ENCODE measurements at regions not wholly inside any gene's neighbourhood (a gene's known extent, or its start where the extent isn't known, plus 50 kb on each side); places are given as distances from the start of the nearest gene placed in this dataset.

- TF ChIP-seq CTCF (IDR thresholded peaks at IDR 0.05; ENCODE audit: low read depth, low read length) = no peak
- peaks cover 6% of the 10 kb centered on the region for H3K9me3 ChIP-seq (ENCODE audit: control insufficient read depth, insufficient read depth, low read length)
- H3K27me3 ChIP-seq (ENCODE audit: control insufficient read depth, insufficient read depth, low read length) = no peaks in the 10 kb centered on the region
- no peak overlapping the region for H3K4me3 ChIP-seq (ENCODE audit: low read depth, low read length)
- H3K27ac ChIP-seq (ENCODE audit: low read depth, low read length) = no peak overlapping the region
- CTCF ChIA-PET = interaction anchor here (3.1 kb wide), 1 partner anchor 25 kb away, joined by 15 read pairs; no protein-coding TSS in a partner anchor
- DNase-seq (ENCODE audit: low read depth, low spot score) = no peak
- POLR2A ChIA-PET = no interaction called here
Measured at GRCh38 chr21:17949421-17949820, 130.3 kb upstream of the C21orf91 start.

GRCh38 chr21:17947531-17947930 is 128.4 kb upstream of the C21orf91 start:
- Histone ChIP-seq H3K27ac (ENCODE audit: low read depth, low read length) (no peak overlapping the region), H3K4me3 (ENCODE audit: low read depth, low read length) (no peak overlapping the region), H3K9me3 (ENCODE audit: control insufficient read depth, insufficient read depth, low read length) (peaks cover 6% of the 10 kb centered on the region), H3K27me3 (ENCODE audit: control insufficient read depth, insufficient read depth, low read length) (no peaks in the 10 kb centered on the region)
- POLR2A ChIA-PET = no interaction called here
- DNase-seq (ENCODE audit: low read depth, low spot score) = no peak
- TF ChIP-seq CTCF (IDR thresholded peaks at IDR 0.05; ENCODE audit: low read depth, low read length) = no peak
- CTCF ChIA-PET = interaction anchor here (3.1 kb wide), 1 partner anchor 23 kb away, joined by 15 read pairs; no protein-coding TSS in a partner anchor

- no peaks in the 10 kb centered on the region for H3K27me3 ChIP-seq (ENCODE audit: control insufficient read depth, insufficient read depth, low read length)
- H3K27ac ChIP-seq (ENCODE audit: low read depth, low read length) = no peak overlapping the region
- peak; percentile 36 for TF ChIP-seq CTCF (IDR thresholded peaks at IDR 0.05; ENCODE audit: low read depth, low read length)
- H3K4me3 ChIP-seq (ENCODE audit: low read depth, low read length) = no peak overlapping the region
- H3K9me3 ChIP-seq (ENCODE audit: control insufficient read depth, insufficient read depth, low read length) = peaks cover 7% of the 10 kb centered on the region
- POLR2A ChIA-PET = no interaction called here
- CTCF ChIA-PET = interaction anchor here (1.3 kb wide), 1 partner anchor 252 kb away, joined by 4 read pairs; no protein-coding TSS in a partner anchor
- DNase-seq (ENCODE audit: low read depth, low spot score) = no peak
Measured at GRCh38 chr21:17931080-17931479, 111.9 kb upstream of the C21orf91 start.

GRCh38 chr21:17930093-17930492 is 110.9 kb upstream of the C21orf91 start:
- no peak for DNase-seq (ENCODE audit: low read depth, low spot score)
- Histone ChIP-seq H3K27me3 (ENCODE audit: control insufficient read depth, insufficient read depth, low read length) (no peaks in the 10 kb centered on the region), H3K9me3 (ENCODE audit: control insufficient read depth, insufficient read depth, low read length) (peaks cover 7% of the 10 kb centered on the region), H3K4me3 (ENCODE audit: low read depth, low read length) (no peak overlapping the region), H3K27ac (ENCODE audit: low read depth, low read length) (no peak overlapping the region)
- TF ChIP-seq CTCF (IDR thresholded peaks at IDR 0.05; ENCODE audit: low read depth, low read length) = no peak
- ChIA-PET CTCF (no interaction called here), POLR2A (no interaction called here)

GRCh38 chr21:17929510-17929909 is 110.4 kb upstream of the C21orf91 start:
- POLR2A ChIA-PET = no interaction called here
- Histone ChIP-seq H3K27me3 (ENCODE audit: control insufficient read depth, insufficient read depth, low read length) (no peaks in the 10 kb centered on the region), H3K4me3 (ENCODE audit: low read depth, low read length) (no peak overlapping the region), H3K9me3 (ENCODE audit: control insufficient read depth, insufficient read depth, low read length) (peaks cover 7% of the 10 kb centered on the region), H3K27ac (ENCODE audit: low read depth, low read length) (no peak overlapping the region)
- no peak for TF ChIP-seq CTCF (IDR thresholded peaks at IDR 0.05; ENCODE audit: low read depth, low read length)
- DNase-seq (ENCODE audit: low read depth, low spot score) = no peak
- CTCF ChIA-PET = interaction anchor here (2.9 kb wide), 1 partner anchor 251 kb away, joined by 9 read pairs; no protein-coding TSS in a partner anchor
